ENCODE measurements at regions not wholly inside any gene's neighbourhood (a gene's known extent, or its start where the extent isn't known, plus 50 kb on each side); places are given as distances from the start of the nearest gene placed in this dataset.

- no peak for TF ChIP-seq POLR2A (IDR thresholded peaks at IDR 0.05; ENCODE audit: low read depth)
- TF ChIP-seq, protein P1, sequence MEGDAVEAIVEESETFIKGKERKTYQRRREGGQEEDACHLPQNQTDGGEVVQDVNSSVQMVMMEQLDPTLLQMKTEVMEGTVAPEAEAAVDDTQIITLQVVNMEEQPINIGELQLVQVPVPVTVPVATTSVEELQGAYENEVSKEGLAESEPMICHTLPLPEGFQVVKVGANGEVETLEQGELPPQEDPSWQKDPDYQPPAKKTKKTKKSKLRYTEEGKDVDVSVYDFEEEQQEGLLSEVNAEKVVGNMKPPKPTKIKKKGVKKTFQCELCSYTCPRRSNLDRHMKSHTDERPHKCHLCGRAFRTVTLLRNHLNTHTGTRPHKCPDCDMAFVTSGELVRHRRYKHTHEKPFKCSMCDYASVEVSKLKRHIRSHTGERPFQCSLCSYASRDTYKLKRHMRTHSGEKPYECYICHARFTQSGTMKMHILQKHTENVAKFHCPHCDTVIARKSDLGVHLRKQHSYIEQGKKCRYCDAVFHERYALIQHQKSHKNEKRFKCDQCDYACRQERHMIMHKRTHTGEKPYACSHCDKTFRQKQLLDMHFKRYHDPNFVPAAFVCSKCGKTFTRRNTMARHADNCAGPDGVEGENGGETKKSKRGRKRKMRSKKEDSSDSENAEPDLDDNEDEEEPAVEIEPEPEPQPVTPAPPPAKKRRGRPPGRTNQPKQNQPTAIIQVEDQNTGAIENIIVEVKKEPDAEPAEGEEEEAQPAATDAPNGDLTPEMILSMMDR (IDR thresholded peaks at IDR 0.05), result no peak
- no peak for TF ChIP-seq POLR2AphosphoS5 (IDR thresholded peaks at IDR 0.05)
- TF ChIP-seq EP300 (IDR thresholded peaks at IDR 0.05), result no peak
Measured at GRCh38 chr16:17803625-17804410, 333.1 kb upstream of the XYLT1 start.
